Cardiac septum (tissue), 1 donor: ENCODE measurements at regions not wholly inside any gene's neighbourhood (a gene's known extent, or its start where the extent isn't known, plus 50 kb on each side); places are given as distances from the start of the nearest gene placed in this dataset.
"Not testable (repeated sequence)": the region's sequence is repeated elsewhere in the genome, so short reads cannot be mapped to it uniquely, and the experiment has no call there.

Experiments used
- DNase-seq: peaks from one replicate; pipeline ENCODE4 v3.0.0-alpha.2; 2020; ENCODE audit warnings: low spot score
- intact Hi-C: fragments of 100-400 bp; cut with DNase I; formaldehyde crosslinking; loops from one replicate; pipeline ENCODE4 v1.14.0; 2022
- donor health status: DM: no; HTN: no; CAD: no.

GRCh38 chr2:83859553-83859952 lies 599.5 kb downstream of the SUCLG1 start:
- intact Hi-C loops: no loop called here
- no peak for DNase-seq

- DNase-seq: no peak
- intact Hi-C loops: no loop called here
Observed at GRCh38 chr2:83851066-83851465, 608.0 kb downstream of the SUCLG1 start.

- DNase-seq: no peak
- intact Hi-C loops: no loop called here
Observed at GRCh38 chr2:83850071-83850725, 608.9 kb downstream of the SUCLG1 start.

- no peak for DNase-seq
- intact Hi-C loops: no loop called here
Observed at GRCh38 chr2:83844490-83844889, 614.6 kb downstream of the SUCLG1 start.

- intact Hi-C loops: no loop called here
Observed at GRCh38 chr2:83842421-83842820, 616.7 kb downstream of the SUCLG1 start.

GRCh38 chr2:83837823-83838222 lies 621.3 kb downstream of the SUCLG1 start:
- intact Hi-C loops: no loop called here

More at GRCh38 chr2:83842421-83842820, 616.7 kb downstream of the SUCLG1 start:
- DNase-seq: no peak

GRCh38 chr2:83827618-83828017 lies 631.5 kb downstream of the SUCLG1 start:
- intact Hi-C loops: no loop called here
- no peak for DNase-seq

More at GRCh38 chr2:83837823-83838222, 621.3 kb downstream of the SUCLG1 start:
- no peak for DNase-seq

- DNase-seq: no peak
- intact Hi-C loops: no loop called here
Observed at GRCh38 chr2:83826577-83826976, 632.5 kb downstream of the SUCLG1 start.

GRCh38 chr2:83823229-83823628 lies 635.9 kb downstream of the SUCLG1 start:
- intact Hi-C loops: no loop called here
- DNase-seq: no peak

GRCh38 chr2:83817511-83817910 lies 641.6 kb downstream of the SUCLG1 start:
- DNase-seq: no peak
- intact Hi-C loops: no loop called here

GRCh38 chr2:83808878-83809277 lies 650.2 kb downstream of the SUCLG1 start:
- intact Hi-C loops: no loop called here
- no peak for DNase-seq

GRCh38 chr2:83802604-83803003 lies 656.5 kb downstream of the SUCLG1 start:
- intact Hi-C loops: no loop called here
- no peak for DNase-seq

GRCh38 chr2:83795777-83796176 lies 663.3 kb downstream of the SUCLG1 start:
- DNase-seq: no peak
- intact Hi-C loops: no loop called here

GRCh38 chr2:83790467-83790866 lies 668.6 kb downstream of the SUCLG1 start:
- DNase-seq, intact Hi-C loops: not testable (repeated sequence)

- intact Hi-C loops, DNase-seq: not testable (repeated sequence)
Observed at GRCh38 chr2:83789674-83790073, 669.4 kb downstream of the SUCLG1 start.

- intact Hi-C loops, DNase-seq: not testable (repeated sequence)
Observed at GRCh38 chr2:83788938-83789566, 670.0 kb downstream of the SUCLG1 start.

GRCh38 chr2:83787189-83787588 lies 671.9 kb downstream of the SUCLG1 start:
- intact Hi-C loops: no loop called here

GRCh38 chr2:83786140-83786539 lies 672.9 kb downstream of the SUCLG1 start:
- DNase-seq: no peak
- intact Hi-C loops: no loop called here

More at GRCh38 chr2:83787189-83787588, 671.9 kb downstream of the SUCLG1 start:
- DNase-seq: no peak

- DNase-seq: no peak
- intact Hi-C loops: no loop called here
Observed at GRCh38 chr2:83784947-83785346, 674.1 kb downstream of the SUCLG1 start.

- intact Hi-C loops: no loop called here
- no peak for DNase-seq
Observed at GRCh38 chr2:83784315-83784714, 674.8 kb downstream of the SUCLG1 start.

GRCh38 chr2:83782122-83782521 lies 677.0 kb downstream of the SUCLG1 start:
- no peak for DNase-seq
- intact Hi-C loops: no loop called here
